Panc1 (cell line): ENCODE measurements at regions not wholly inside any gene's neighbourhood (a gene's known extent, or its start where the extent isn't known, plus 50 kb on each side); places are given as distances from the start of the nearest gene placed in this dataset.

Experiments
- ATAC-seq: fragments of 200-7000 bp; cut with Tn5 transposase; 2 replicates; pipeline ENCODE4 v1.9.1; 2020; ENCODE audit warnings: mild to moderate bottlenecking, moderate library complexity
- BruUV-seq: library from RNA; stranded (reverse); fragments of 400-500 nt; replicated peaks from 2 replicates; lab custom pipeline; 2021; lab: Mats Ljungman, UMichigan
- CTCF ChIA-PET: fragments of 300-600 bp; sonication (Branson Sonifier 250); formaldehyde crosslinking; loops from one replicate; lab custom pipeline; 2022; ENCODE audit warnings: antibody characterized with exemption; lab: Charles Lee
- POLR2A ChIA-PET: fragments of 300-600 bp; sonication (Branson Sonifier 250); formaldehyde crosslinking; loops from one replicate; lab custom pipeline; 2022; ENCODE audit warnings: antibody characterized with exemption; lab: Charles Lee
- DNase-seq: peaks from one replicate; pipeline ENCODE4 v3.0.0-alpha.2; 2010; ENCODE audit warnings: low read depth, low spot score
- H3K27ac ChIP-seq: 2 replicates; pipeline ENCODE4 v1.5.1; 2011; ENCODE audit warnings: mild to moderate bottlenecking, low read length, inconsistent platforms
- H3K27me3 ChIP-seq: fragments of 200-500 bp; sonication (Bioruptor generic); 2 replicates; pipeline ENCODE4 v1.6.0; 2014; ENCODE audit warnings: low read length, inconsistent platforms; ENCODE audit not compliant: control insufficient read depth, insufficient read depth
- H3K36me3 ChIP-seq: fragments of 200-500 bp; sonication (Bioruptor generic); 2 replicates; pipeline ENCODE4 v1.5.1; 2014; ENCODE audit warnings: inconsistent platforms, mild to moderate bottlenecking, low read length, moderate library complexity; ENCODE audit not compliant: control insufficient read depth, insufficient read depth
- H3K4me1 ChIP-seq: 2 replicates; pipeline ENCODE4 v1.5.1; 2011; ENCODE audit warnings: inconsistent platforms, mild to moderate bottlenecking, low read length, moderate library complexity; ENCODE audit not compliant: control insufficient read depth, insufficient read depth
- H3K4me3 ChIP-seq, 2 experiments: 2 replicates each; pipeline ENCODE4 v1.5.1; 2011 to 2012; ENCODE audit warnings: low read depth in 2 of 2, low read length in 2 of 2, mild to moderate bottlenecking in 2 of 2, inconsistent platforms in 1 of 2, moderate library complexity in 1 of 2
- H3K9me3 ChIP-seq: fragments of 200-500 bp; sonication (Bioruptor generic); 2 replicates; pipeline ENCODE4 v1.5.1; 2014; ENCODE audit warnings: low read depth, mild to moderate bottlenecking, inconsistent platforms, low read length, moderate library complexity; ENCODE audit not compliant: control insufficient read depth, insufficient read depth
- POLR2AphosphoS5 ChIP-seq: IDR thresholded peaks from 2 replicates; pipeline ENCODE4 v1.6.1; 2012; ENCODE audit warnings: mild to moderate bottlenecking, low read depth, low read length, moderate library complexity
- SIN3A ChIP-seq: IDR thresholded peaks from 2 replicates; pipeline ENCODE4 v1.6.1; 2012; ENCODE audit warnings: low read depth, mild to moderate bottlenecking, low read length, moderate library complexity, borderline replicate concordance; ENCODE audit not compliant: insufficient read depth
- TCF7L2 ChIP-seq: IDR thresholded peaks from 2 replicates; pipeline ENCODE4 v1.6.1; 2011; ENCODE audit warnings: mild to moderate bottlenecking, low read depth, low read length, inconsistent platforms
- in situ Hi-C: cut with HindIII; loops from 2 replicates; pipeline ENCODE4 v1.10.0; 2016; ENCODE audit warnings: low sequenced_read_pairs, low pct_unique_long_range_greater_than_20kb
- intact Hi-C: fragments of 100-400 bp; cut with micrococcal nuclease; formaldehyde crosslinking; loops from one replicate; pipeline ENCODE4 v1.10.0; 2022; ENCODE audit not compliant: unreplicated experiment
- TF ChIP-seq, protein P1 (sequence below): fragments of 450-650 bp; IDR thresholded peaks from 2 replicates; pipeline ENCODE4 v1.5.1; 2017; ENCODE audit warnings: mild to moderate bottlenecking
- TF ChIP-seq, protein P2 (sequence below), 2 experiments: IDR thresholded peaks; 2 replicates each; pipeline ENCODE4 v1.6.1; 2011 to 2012; ENCODE audit warnings: low read depth in 2 of 2, control low read depth in 1 of 2, low read length in 1 of 2, mild to moderate bottlenecking in 1 of 2, moderate library complexity in 1 of 2; ENCODE audit not compliant: insufficient read depth in 1 of 2

DNA sequence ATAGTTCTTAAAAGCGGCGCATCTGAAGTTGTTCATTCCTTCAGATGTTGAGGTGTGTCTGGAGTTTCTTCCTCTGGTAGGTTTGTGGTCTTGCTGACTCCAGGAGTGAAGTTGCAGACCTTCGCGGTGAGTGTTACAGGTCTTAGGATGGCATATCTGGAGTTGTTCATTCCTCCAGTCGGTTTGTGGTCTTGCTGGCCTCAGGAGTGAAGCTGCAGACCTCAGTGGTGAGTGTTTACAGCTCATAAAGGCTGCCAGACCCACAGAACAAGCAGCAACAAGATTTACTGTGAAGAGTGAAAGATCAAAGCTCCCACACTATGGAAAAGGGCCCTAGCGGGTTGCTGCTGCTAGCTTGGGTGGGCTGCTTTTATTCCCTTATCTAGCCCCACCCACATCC lies 201.7 kb upstream of the PDGFD start:
- TF ChIP-seq, protein P1, sequence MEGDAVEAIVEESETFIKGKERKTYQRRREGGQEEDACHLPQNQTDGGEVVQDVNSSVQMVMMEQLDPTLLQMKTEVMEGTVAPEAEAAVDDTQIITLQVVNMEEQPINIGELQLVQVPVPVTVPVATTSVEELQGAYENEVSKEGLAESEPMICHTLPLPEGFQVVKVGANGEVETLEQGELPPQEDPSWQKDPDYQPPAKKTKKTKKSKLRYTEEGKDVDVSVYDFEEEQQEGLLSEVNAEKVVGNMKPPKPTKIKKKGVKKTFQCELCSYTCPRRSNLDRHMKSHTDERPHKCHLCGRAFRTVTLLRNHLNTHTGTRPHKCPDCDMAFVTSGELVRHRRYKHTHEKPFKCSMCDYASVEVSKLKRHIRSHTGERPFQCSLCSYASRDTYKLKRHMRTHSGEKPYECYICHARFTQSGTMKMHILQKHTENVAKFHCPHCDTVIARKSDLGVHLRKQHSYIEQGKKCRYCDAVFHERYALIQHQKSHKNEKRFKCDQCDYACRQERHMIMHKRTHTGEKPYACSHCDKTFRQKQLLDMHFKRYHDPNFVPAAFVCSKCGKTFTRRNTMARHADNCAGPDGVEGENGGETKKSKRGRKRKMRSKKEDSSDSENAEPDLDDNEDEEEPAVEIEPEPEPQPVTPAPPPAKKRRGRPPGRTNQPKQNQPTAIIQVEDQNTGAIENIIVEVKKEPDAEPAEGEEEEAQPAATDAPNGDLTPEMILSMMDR, result no peak
- TF ChIP-seq TCF7L2 (no peak), SIN3A (no peak), POLR2AphosphoS5 (no peak)
- TF ChIP-seq, protein P2, sequence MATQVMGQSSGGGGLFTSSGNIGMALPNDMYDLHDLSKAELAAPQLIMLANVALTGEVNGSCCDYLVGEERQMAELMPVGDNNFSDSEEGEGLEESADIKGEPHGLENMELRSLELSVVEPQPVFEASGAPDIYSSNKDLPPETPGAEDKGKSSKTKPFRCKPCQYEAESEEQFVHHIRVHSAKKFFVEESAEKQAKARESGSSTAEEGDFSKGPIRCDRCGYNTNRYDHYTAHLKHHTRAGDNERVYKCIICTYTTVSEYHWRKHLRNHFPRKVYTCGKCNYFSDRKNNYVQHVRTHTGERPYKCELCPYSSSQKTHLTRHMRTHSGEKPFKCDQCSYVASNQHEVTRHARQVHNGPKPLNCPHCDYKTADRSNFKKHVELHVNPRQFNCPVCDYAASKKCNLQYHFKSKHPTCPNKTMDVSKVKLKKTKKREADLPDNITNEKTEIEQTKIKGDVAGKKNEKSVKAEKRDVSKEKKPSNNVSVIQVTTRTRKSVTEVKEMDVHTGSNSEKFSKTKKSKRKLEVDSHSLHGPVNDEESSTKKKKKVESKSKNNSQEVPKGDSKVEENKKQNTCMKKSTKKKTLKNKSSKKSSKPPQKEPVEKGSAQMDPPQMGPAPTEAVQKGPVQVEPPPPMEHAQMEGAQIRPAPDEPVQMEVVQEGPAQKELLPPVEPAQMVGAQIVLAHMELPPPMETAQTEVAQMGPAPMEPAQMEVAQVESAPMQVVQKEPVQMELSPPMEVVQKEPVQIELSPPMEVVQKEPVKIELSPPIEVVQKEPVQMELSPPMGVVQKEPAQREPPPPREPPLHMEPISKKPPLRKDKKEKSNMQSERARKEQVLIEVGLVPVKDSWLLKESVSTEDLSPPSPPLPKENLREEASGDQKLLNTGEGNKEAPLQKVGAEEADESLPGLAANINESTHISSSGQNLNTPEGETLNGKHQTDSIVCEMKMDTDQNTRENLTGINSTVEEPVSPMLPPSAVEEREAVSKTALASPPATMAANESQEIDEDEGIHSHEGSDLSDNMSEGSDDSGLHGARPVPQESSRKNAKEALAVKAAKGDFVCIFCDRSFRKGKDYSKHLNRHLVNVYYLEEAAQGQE (IDR thresholded peaks at IDR 0.05; ENCODE audit: insufficient read depth in 1 of 2, low read depth in 2 of 2, low read length in 1 of 2), result no peak
- Histone ChIP-seq H3K27me3 (no peaks in the 10 kb centered on the region), H3K36me3 (no peaks in the 10 kb centered on the region), H3K9me3 (no peaks in the 10 kb centered on the region), H3K4me1 (no peaks in the 10 kb centered on the region), H3K4me3 (no peak overlapping the region), H3K27ac (no peak overlapping the region)
- in situ Hi-C loops, result no loop called here
- no TSS peak for BruUV-seq
- intact Hi-C loops, result no loop called here
- DNase-seq (no peak), ATAC-seq (no peak)
- ChIA-PET CTCF (no interaction called here), POLR2A (no interaction called here)

DNA sequence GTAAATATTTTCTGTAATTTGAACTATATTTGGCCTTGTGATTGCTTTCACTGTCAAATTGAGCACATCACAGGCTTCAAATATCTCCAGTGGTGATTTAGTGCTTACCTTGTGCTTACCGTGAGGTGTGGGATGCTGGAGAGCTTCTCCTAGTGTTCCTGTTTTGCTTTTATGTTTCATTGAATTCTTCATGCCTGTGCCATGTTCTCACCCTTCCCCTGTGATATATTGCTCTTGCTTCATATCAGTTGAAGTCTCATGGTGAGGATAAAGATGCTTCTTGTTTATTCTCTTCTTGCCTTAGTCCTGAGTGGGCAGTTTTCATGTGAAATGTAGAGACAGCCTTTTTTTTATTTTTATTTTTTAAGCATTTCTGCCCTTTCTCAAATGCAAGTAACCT lies 198.0 kb upstream of the PDGFD start:
- BruUV-seq, result no TSS peak
- no peaks in the 10 kb centered on the region for H3K4me1 ChIP-seq

More for the DNA sequence above, 198.0 kb upstream of the PDGFD start:
- Histone ChIP-seq H3K27ac (no peak overlapping the region), H3K36me3 (no peaks in the 10 kb centered on the region), H3K27me3 (no peaks in the 10 kb centered on the region), H3K4me3 (no peak overlapping the region), H3K9me3 (peaks cover 7% of the 10 kb centered on the region; the same call in 1 of the 2 replicates)
- ChIA-PET CTCF (no interaction called here), POLR2A (no interaction called here)
- intact Hi-C loops (no loop called here), in situ Hi-C loops (no loop called here)
- TF ChIP-seq, protein P1, result no peak
- TF ChIP-seq TCF7L2 (no peak), POLR2AphosphoS5 (no peak), SIN3A (no peak)
- TF ChIP-seq, protein P2 (IDR thresholded peaks at IDR 0.05; ENCODE audit: insufficient read depth in 1 of 2, low read depth in 2 of 2, low read length in 1 of 2), result no peak
- DNase-seq (no peak), ATAC-seq (no peak)
